Endothelial cell of umbilical vein (primary cell): ENCODE measurements at regions not wholly inside any gene's neighbourhood (a gene's known extent, or its start where the extent isn't known, plus 50 kb on each side); places are given as distances from the start of the nearest gene placed in this dataset.
A peak's percentile ranks its signal among the peaks of the same experiment; 100 is the strongest.

ENCODE experiments used
- BruUV-seq: library from RNA; stranded (reverse); fragments of 400-500 nt; replicated peaks from 2 replicates; lab custom pipeline; 2021; lab: Mats Ljungman, UMichigan
- CTCF ChIA-PET: fragments of 300-600, 350-600 bp; sonication (Branson Sonifier 250); formaldehyde crosslinking; loops from one replicate; lab custom pipeline; 2021; ENCODE audit warnings: antibody characterized with exemption, inconsistent platforms; lab: Charles Lee
- POLR2A ChIA-PET: fragments of 300-600, 350-600 bp; sonication (Branson Sonifier 250); formaldehyde crosslinking; loops from one replicate; lab custom pipeline; 2021; ENCODE audit warnings: antibody characterized with exemption, inconsistent platforms; lab: Charles Lee
- DNase-seq: peaks from one replicate; pipeline ENCODE4 v3.0.0-alpha.2; 2011; ENCODE audit warnings: low read depth, low spot score
- FAIRE-seq: peaks from 2 replicates; lab custom pipeline; 2011; peaks lifted over from hg19 to GRCh38; lab: Jason Lieb, UNC
- H2AFZ ChIP-seq: 2 replicates; pipeline ENCODE4 v1.6.0; 2012; ENCODE audit warnings: low read depth, low read length, control low read depth, inconsistent platforms
- H3K27ac ChIP-seq: 2 replicates; pipeline ENCODE4 v1.5.1; 2011; ENCODE audit warnings: low read depth, mild to moderate bottlenecking, control low read depth, low read length, moderate library complexity; ENCODE audit not compliant: insufficient read depth
- H3K27me3 ChIP-seq, 2 experiments: 2 replicates each; pipeline versions ENCODE4 v1.6.0 to v1.6.1; 2011; ENCODE audit warnings: low read length in 2 of 2, mixed read lengths in 1 of 2; ENCODE audit not compliant: control insufficient read depth in 2 of 2, insufficient read depth in 2 of 2
- H3K36me3 ChIP-seq, 2 experiments: 2 replicates in 1 of 2; 3 replicates in 1 of 2; pipeline ENCODE4 v1.5.1; 2011; ENCODE audit warnings: low read length in 2 of 2, mild to moderate bottlenecking in 1 of 2, moderate library complexity in 1 of 2; ENCODE audit not compliant: control insufficient read depth in 2 of 2, insufficient read depth in 2 of 2; ENCODE audit errors: extremely low read depth in 1 of 2
- H3K4me1 ChIP-seq: 3 replicates; pipeline ENCODE4 v1.5.1; 2011; ENCODE audit warnings: mild to moderate bottlenecking, low read length; ENCODE audit not compliant: control insufficient read depth, insufficient read depth; ENCODE audit errors: extremely low read depth
- H3K4me2 ChIP-seq: 2 replicates; pipeline ENCODE4 v1.6.1; 2011; ENCODE audit warnings: low read length, control low read depth, mixed read lengths; ENCODE audit not compliant: insufficient read depth
- H3K4me3 ChIP-seq, 3 experiments: fragments of 200-600 bp in 1 of 3; sonication (generic), shearing (Covaris generic) in 1 of 3; replicated peaks in 1 of 3; 2 replicates each; pipeline ENCODE4 v1.5.1; 2011 to 2016; ENCODE audit warnings: control low read depth in 3 of 3, low read length in 3 of 3, mild to moderate bottlenecking in 2 of 3, inconsistent platforms in 1 of 3, low read depth in 1 of 3, moderate library complexity in 1 of 3; ENCODE audit not compliant: insufficient read depth in 1 of 3
- H3K79me2 ChIP-seq: 2 replicates; pipeline ENCODE4 v1.6.0; 2012; ENCODE audit warnings: low read length, inconsistent platforms; ENCODE audit not compliant: control insufficient read depth, insufficient read depth
- H3K9ac ChIP-seq: replicated peaks from 2 replicates; pipeline ENCODE3; 2011; ENCODE audit warnings: low read length, control low read depth; ENCODE audit not compliant: insufficient read depth; ENCODE audit errors: extremely low read depth
- H3K9me1 ChIP-seq: replicated peaks from 3 replicates; pipeline ENCODE4 v1.6.0; 2011; ENCODE audit warnings: mild to moderate bottlenecking, low read length; ENCODE audit not compliant: control insufficient read depth, insufficient read depth; ENCODE audit errors: extremely low read depth
- H3K9me3 ChIP-seq: replicated peaks from 2 replicates; pipeline ENCODE4 v1.5.1; 2012; ENCODE audit warnings: low read length, inconsistent platforms; ENCODE audit not compliant: control insufficient read depth, insufficient read depth
- H4K20me1 ChIP-seq: replicated peaks from 2 replicates; pipeline ENCODE3; 2011; ENCODE audit warnings: mild to moderate bottlenecking, low read length; ENCODE audit not compliant: control insufficient read depth, insufficient read depth; ENCODE audit errors: extremely low read depth
- EZH2 ChIP-seq: IDR thresholded peaks from 2 replicates; pipeline ENCODE4 v1.6.1; 2012; ENCODE audit warnings: borderline replicate concordance, low read depth, mild to moderate bottlenecking, moderate library complexity, low read length, inconsistent platforms; ENCODE audit not compliant: severe bottlenecking
- FOS ChIP-seq: IDR thresholded peaks from 2 replicates; pipeline ENCODE4 v1.6.1; 2011; ENCODE audit warnings: mild to moderate bottlenecking, low read length, moderate library complexity, borderline replicate concordance; ENCODE audit not compliant: insufficient read depth
- GATA2 ChIP-seq: IDR thresholded peaks from 2 replicates; pipeline ENCODE4 v1.7.0; 2011; ENCODE audit warnings: low read depth, mild to moderate bottlenecking, moderate library complexity, mixed read lengths, low read length; ENCODE audit not compliant: insufficient read length, insufficient read depth
- JUN ChIP-seq: IDR thresholded peaks from 2 replicates; pipeline ENCODE4 v1.6.1; 2011; ENCODE audit warnings: borderline replicate concordance, low read depth; ENCODE audit not compliant: insufficient read length, insufficient read depth
- MYC ChIP-seq: IDR thresholded peaks from one replicate; pipeline ENCODE4 v1.6.1; 2011; ENCODE audit warnings: mild to moderate bottlenecking, low read depth, low read length
- POLR2A ChIP-seq: IDR thresholded peaks from 2 replicates; pipeline ENCODE4 v1.6.1; 2012; ENCODE audit warnings: low read depth, mild to moderate bottlenecking, control low read depth, low read length
- POLR2AphosphoS5 ChIP-seq: IDR thresholded peaks from 2 replicates; pipeline ENCODE4 v1.6.1; 2012; ENCODE audit warnings: low read depth, mild to moderate bottlenecking, control low read depth, low read length, moderate library complexity; ENCODE audit not compliant: insufficient read depth
- dilution Hi-C: fragments of 300-500 bp; cut with MboI; formaldehyde crosslinking; loops from one replicate; pipeline ENCODE4 v1.15.0; 2019; ENCODE audit warnings: low sequenced_read_pairs; ENCODE audit not compliant: extremely low pct_ligation_motif_present
- intact Hi-C: fragments of 100-400 bp; cut with micrococcal nuclease; formaldehyde crosslinking; loops from one replicate; pipeline ENCODE4 v1.10.0; 2022
- TF ChIP-seq, protein P1 (sequence below): IDR thresholded peaks from 2 replicates; pipeline ENCODE4 v1.6.1; 2011; ENCODE audit not compliant: insufficient read depth, insufficient read length
- TF ChIP-seq, protein P2 (sequence below), 2 donors: IDR thresholded peaks; 1 replicate in 1 of 2; 2 replicates in 1 of 2; pipeline ENCODE4 v1.5.1; 2011; ENCODE audit warnings: low read length in 2 of 2, mild to moderate bottlenecking in 2 of 2, moderate library complexity in 2 of 2, control low read depth in 1 of 2, inconsistent platforms in 1 of 2, low read depth in 1 of 2; ENCODE audit not compliant: insufficient read depth in 1 of 2; ENCODE audit errors: extremely low read depth in 1 of 2

DNA sequence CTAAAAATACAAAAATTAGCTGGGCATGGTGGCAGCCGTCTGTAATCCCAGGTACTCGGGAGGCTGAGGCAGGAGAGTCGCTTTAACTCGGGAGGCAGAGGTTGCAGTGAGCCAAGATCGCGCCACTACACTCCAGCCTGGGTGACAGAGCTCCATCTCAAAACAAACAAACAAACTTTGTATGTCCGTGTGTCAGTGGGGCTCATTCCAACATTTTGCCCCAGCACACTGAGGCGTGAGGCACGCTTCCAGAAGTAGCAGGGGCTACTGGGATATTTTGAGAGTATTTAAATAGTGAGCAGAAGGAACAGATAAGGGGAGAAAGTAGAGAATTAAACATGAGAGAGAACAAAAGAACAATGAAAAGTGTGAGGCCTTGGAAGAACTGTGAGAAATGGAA is 83.3 kb upstream of the TANK start:
- POLR2A ChIA-PET = interaction anchor here (0.6 to 1.9 kb wide), 3 partner anchors 13 to 60 kb away, joined by 3 to 7 read pairs (median 5); no protein-coding TSS in a partner anchor
- Histone ChIP-seq H3K27me3 (no peaks in the 10 kb centered on the region), H3K9me1 (no peaks in the 10 kb centered on the region), H3K4me3 (no peak overlapping the region), H2AFZ (no peak overlapping the region), H3K36me3 (no peaks in the 10 kb centered on the region), H3K4me1 (peaks cover 37% of the 10 kb centered on the region), H3K4me2 (peak overlapping the region; percentile 20), H3K79me2 (no peaks in the 10 kb centered on the region), H3K9ac (peak overlapping the region; percentile 77), H3K27ac (peak overlapping the region; percentile 99), H3K9me3 (no peaks in the 10 kb centered on the region), H4K20me1 (no peaks in the 10 kb centered on the region)
- TF ChIP-seq, protein P1, sequence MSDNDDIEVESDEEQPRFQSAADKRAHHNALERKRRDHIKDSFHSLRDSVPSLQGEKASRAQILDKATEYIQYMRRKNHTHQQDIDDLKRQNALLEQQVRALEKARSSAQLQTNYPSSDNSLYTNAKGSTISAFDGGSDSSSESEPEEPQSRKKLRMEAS = no peak
- no peak for TF ChIP-seq FOS
- no peak for TF ChIP-seq EZH2
- TF ChIP-seq POLR2A = no peak
- TF ChIP-seq JUN = no peak
- no peak for TF ChIP-seq POLR2AphosphoS5
- TF ChIP-seq, protein P2, sequence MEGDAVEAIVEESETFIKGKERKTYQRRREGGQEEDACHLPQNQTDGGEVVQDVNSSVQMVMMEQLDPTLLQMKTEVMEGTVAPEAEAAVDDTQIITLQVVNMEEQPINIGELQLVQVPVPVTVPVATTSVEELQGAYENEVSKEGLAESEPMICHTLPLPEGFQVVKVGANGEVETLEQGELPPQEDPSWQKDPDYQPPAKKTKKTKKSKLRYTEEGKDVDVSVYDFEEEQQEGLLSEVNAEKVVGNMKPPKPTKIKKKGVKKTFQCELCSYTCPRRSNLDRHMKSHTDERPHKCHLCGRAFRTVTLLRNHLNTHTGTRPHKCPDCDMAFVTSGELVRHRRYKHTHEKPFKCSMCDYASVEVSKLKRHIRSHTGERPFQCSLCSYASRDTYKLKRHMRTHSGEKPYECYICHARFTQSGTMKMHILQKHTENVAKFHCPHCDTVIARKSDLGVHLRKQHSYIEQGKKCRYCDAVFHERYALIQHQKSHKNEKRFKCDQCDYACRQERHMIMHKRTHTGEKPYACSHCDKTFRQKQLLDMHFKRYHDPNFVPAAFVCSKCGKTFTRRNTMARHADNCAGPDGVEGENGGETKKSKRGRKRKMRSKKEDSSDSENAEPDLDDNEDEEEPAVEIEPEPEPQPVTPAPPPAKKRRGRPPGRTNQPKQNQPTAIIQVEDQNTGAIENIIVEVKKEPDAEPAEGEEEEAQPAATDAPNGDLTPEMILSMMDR (IDR thresholded peaks at IDR 0.05; ENCODE audit: extremely low read depth in 1 of 2, insufficient read depth in 1 of 2, low read depth in 1 of 2, low read length in 2 of 2) = no peak
- TF ChIP-seq MYC = no peak
- no peak for TF ChIP-seq GATA2
- dilution Hi-C loops = no loop called here
- CTCF ChIA-PET = interaction anchor here (0.7 to 4.3 kb wide), 4 partner anchors 11 to 127 kb away, joined by 3 to 46 read pairs (median 7); no protein-coding TSS in a partner anchor
- intact Hi-C loops = loop anchor here (1.0 to 10.0 kb wide), 10 partner anchors 8 to 870 kb away; partner anchors contain the start of gene TANK
- DNase-seq = no peak
- FAIRE-seq = peak; percentile 15
- TSS peak; percentile 93 for BruUV-seq
